UCSD-AML1 (cell line): ENCODE measurements at regions not wholly inside any gene's neighbourhood (a gene's known extent, or its start where the extent isn't known, plus 50 kb on each side); places are given as distances from the start of the nearest gene placed in this dataset.

ENCODE experiments used
- DNase-seq: peaks from one replicate; lab custom pipeline; 2025; ENCODE audit not compliant: unreplicated experiment; lab: John Stamatoyannopoulos, UW

DNA sequence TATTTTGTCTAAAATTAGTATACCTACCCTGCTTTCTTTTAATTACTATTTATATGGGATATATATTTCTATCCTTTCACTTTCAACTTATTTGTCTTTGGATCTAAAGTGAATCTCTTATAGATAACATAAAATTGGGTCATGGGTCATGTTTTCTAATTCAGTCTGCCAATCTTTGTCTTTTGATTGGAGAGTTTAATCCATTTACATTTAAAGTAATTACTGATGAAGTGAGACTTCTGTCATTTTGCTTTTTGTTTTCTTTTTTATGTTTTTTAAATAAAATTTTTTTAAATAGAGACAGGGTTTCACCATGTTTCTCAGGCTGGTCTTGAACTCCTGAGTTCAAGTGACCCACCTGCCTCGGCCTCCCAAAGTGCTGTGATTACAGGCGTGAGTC, 50.5 kb upstream of the PRDM1 start:
- DNase-seq: no peak

DNA sequence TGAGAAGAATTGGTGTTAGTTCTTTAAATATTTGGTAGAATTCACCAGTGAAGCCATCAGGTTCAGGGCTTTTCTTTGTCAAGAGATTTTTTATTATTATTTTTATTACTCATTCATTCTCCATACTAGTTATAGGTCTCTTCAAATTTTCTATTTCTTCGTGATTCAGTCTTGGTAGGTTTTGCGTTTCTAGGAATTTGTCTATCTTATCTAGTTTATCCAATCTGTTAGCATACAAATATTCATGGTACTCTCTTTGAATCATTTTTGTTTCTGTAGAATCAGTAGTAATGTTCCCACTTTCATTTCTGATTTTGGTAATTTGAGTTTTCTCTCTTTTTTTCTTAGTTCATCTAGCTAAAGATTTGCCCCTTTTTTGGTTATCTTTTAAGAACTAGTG, 52.3 kb upstream of the PRDM1 start:
- DNase-seq: no peak

DNA sequence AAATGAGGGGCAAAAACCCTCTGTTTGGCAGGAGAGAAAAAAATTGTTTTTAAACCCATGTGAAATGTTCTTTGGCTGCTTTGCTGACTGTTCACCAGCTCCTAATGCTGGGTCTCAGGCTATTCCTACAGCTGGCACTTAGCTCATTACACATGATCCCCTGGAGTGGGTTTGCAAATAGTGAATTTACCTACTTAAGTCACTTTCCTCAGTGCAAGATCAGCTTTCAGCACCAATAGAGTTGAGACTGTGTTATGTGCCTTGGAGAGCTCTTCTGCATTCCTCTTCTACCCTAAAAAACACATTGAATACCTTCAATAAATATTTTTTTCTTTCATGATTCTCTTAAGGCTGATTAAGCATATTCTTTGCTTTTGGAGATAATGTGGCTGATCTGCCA, 58.4 kb upstream of the PRDM1 start:
- DNase-seq: no peak

DNA sequence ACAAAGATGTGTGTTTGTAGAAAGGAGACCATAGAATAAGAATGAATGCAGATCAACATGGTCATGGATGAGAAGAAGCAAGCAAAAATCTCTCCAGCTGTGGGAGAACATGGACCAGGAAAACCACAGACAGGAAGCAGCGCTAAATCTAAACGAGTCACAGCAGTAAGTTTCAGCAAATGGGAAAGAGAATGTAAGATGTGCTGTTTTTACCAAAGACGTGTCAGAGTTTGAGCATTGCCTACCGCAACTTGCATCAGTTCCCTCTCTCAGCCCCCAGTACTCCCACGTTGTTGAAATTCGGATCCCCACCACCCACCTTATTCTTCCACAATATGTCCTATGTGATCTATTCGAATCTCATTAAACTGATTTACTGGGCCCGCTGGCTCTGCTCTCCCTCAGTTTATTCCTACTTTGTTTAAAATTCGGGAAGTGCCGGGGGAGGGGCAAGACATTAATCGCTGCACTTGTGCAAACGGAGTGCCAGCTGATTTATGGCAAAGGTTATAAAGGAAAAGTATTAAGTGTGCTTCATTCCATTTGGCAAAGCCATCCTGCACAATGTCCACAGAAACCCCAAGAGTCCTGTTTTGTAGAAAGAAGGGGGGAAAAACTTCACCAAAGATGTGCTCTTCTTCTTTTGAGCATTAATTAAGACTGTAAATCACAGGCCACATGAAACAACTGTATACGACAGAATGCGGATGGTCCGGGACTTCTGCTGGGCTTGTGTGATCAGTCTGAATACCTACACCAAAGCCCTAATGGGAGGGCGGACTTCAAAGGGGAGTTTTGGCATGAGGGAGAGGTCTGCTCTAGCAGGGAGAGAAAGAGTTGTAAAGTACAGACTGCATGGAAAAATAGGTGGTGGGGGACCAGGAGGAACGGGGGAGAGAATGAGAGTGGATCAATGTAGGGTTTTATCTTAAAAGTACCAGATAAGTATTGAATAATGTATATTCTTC, 59.1 kb upstream of the PRDM1 start:
- no peak for DNase-seq

DNA sequence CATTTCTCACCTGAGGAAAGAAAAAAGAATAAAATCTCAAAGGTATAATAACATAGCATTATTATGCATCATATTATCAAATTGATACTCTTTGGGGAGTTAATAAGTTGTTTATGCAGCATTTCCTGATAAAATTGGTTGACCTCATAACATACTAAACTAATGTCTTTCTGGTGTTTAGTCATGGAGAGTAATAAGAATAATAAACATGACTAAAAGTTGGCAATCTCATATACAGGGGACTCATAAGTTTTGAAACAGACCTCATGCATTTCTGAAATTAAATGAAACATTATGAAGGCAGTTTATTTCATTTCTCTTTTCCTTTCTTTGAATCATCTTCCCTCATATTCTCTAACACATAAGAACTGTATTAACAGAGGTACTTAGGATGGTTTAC, 60.5 kb upstream of the PRDM1 start:
- DNase-seq: no peak

DNA sequence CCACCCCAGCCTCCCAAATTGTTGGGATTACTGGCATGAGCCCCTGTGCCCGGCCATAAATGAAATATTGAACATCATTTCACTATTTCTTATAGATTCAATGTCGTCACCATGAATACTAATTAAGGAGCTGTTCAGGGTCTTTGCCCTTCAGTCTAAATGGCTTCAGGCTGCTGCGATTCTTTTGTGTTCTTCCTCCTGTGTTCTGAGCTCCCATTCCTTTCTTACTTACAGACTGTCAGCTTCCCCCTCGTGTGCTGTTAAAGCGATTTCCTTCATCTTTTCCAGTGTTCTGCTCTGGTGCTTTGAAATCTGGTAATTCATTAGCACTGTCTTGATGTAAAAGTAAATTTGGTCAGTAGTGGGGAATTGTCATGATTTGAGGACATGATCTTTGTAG, 63.3 kb upstream of the PRDM1 start:
- DNase-seq: no peak

DNA sequence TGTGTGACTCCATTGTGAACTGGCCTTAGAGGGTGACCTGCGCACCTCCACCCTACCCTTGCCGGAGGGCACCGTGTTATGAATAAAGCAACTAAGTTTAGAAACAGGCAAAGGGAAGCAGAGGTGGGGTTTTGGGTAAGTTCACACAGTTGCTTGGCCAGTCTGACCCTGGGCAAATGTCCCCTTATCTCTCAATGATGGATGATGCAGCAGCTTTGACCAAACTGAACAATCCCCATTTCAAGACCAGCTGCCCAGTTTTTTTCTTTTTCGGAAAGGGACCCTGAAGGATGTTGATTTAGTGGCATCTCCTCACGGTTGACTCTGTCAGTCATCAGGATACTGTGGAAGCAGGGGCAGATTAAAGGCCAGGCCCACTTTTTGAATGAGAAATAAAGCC, 68.7 kb upstream of the PRDM1 start:
- no peak for DNase-seq

DNA sequence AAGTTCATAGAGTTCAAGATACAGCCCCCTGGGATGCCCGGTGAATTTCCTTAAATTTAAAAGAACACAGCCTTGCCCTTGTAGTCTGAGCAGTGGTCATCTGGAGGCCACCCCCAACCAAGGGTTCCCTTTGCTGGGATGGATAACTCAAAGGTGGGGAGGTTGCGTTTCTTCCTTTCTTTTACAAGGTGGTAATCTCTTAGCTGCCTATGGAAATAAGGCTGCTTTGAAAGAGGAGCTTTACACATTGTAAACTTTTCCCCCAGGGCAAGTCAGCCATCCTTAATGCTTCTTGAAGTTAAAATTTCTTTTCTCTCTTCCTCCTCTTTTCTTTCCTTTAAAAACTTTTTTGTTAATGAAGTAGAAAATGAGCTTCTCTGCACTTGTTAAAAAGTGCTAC, 71.2 kb upstream of the PRDM1 start:
- DNase-seq: no peak

DNA sequence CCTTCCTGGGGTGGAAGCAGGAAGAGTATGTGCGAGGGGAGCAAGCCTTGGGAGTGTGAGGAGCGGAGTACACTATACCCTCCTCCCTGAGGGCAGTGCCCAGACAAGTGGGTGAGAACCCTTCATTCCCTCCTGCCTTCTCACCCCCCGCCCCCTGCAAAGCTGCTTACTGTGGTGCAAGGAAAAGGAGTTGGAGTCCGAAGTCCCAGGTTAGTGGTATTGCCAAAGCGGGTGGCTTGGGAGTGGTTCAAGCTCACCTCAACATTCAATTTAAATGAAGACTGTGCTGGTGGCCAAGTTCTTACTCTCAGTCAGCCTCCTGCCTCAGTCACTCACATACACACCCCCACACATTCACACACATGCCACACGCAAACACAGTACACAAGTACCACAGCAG, 74.7 kb upstream of the PRDM1 start:
- DNase-seq: no peak

DNA sequence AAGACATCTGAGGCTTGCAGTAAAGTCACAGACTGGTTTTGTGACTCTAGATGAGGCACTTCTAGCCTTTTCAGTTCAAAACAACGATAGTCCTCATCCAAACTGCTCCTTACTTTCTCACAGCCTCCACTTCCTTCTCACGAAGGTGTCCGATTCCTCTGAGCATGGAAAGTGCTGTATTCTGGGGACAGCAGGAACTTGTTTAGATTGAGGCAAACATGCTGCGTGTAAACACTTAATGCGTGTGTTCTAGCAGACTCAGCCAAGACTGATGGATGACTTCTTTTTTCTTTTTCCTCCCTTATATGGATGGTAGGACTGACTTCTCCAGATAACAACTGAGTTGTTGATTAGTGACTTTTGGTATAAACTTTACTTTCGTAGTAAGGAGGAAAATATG, 80.2 kb upstream of the PRDM1 start:
- no peak for DNase-seq

DNA sequence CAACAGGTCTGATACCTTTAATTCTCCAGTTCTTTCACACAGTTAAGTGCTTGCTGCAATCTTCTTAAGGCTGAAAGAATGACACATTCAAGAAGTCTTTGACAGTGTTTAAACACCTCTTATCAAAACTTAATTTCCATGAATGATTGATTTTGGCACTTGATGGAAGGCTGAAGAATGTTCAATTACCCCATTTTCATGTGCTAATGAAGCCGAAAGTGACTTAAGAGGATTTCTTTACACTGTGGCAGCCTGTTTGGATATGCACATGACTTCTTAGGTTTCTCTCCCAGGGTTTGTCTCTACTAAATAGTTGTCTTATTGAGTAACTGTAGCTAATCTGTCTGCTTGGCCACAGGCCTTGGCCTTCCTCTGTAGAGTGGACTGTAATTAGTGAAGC, 81.1 kb upstream of the PRDM1 start:
- DNase-seq: no peak

DNA sequence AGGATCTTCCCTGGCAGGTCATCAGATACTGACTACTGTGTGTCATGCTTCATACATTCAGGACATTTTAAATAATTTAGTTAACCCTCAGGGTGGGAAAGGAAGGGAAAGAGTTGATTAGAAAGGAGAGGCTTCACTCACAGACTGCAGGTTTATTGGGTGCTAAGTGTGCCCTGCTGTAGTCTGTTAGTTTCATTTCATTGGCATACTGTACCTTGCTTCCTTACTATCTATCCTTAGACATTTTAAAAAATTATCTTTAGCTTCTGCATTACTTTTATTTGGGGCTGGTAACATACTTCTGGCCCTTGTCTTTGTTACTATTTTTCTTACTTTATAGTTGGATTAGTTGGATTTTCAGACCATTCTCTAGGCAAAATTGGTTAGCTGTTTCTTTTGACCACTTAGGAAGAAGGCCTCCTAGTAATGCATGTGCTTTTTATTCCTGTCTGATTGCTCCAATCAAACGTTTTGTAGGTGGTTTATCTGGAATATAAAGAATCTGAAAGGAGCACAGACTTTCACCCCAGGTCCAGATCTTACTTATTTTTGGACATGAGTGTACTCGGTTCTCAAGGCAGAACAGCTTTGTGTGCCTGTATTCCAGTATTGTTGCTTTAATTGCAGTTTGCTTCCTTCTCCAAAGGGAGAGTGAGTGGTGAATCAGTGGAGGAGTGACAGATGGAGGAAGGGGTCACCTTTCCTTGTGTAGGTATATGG, 82.7 kb upstream of the PRDM1 start:
- no peak for DNase-seq

DNA sequence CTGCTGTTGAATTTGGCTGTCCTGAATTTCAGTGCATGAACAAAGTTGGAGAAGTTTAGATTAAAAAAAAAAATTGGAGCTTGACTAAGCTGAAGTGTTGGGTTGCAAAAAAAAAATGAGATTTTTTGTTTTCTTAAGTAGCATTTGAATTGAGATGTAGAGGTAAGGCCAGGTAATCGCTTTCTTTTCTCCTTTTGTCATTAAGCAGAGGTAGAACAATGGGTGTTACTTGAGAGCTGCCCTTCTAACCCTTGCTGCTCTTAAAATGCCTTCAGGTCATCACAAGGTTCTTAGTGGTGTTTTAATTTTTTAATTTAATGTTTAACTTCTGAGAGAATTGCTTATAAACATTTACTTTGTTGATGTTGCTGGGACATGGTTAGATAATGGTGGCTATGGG, 84.1 kb upstream of the PRDM1 start:
- DNase-seq: no peak

DNA sequence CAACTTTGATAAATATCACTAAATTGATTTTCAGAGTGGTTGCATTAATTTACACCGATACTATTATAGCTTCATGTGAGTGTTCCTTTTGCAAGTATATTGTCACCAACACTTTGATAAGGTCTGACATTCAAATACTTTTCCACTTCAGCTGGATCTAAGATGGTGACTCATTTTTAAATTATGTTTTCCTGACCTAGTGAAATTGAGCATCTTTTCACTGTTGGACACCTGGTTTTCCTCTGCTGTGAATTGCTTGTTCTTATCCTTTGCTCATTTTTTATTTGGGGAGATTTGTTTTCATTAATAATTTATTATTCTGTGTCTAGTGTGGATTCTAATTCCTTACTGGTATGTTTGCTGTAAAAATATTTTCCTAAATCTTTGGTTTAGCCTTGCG, 85.2 kb upstream of the PRDM1 start:
- no peak for DNase-seq

DNA sequence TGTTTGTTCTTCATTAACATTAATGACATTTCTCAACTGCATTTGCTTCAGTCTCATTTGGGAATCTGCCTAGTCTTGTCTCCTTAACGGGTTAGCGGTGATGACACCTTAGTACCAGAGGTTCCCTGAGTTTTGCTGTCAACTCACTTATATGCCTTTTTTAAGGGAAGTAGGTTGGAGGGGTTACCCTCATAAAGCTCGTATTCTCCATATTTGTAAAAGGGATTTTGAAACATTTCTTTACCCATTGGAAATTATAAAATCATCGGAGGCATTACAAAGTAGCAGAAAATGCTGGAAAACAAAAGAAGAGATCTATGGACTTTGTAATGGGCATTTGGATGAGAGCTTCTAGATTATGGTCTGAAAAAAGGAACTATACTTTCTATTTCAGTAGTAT, 88.7 kb upstream of the PRDM1 start:
- DNase-seq: no peak

DNA sequence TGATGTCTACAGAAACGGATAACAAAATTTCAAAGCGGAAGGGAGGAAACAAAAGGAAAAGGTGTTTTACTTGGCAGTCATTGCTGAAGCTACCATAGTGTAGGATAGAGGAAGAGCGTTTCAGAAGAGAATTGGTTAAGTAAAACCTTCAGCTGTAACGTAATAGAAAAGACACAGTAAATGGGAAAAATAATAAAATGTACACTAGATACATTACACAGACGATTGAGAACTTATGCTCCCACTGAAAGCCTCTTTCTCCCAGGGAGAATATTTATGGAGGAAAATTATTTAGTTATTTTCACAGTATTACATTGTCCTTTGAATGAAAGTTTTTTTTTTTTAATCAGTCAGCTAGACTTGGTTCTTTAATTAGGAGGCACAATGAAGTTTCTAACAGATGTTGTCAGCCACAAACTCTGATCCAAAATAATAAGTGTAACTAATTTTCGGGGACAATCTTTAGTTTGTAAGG, 90.7 kb upstream of the PRDM1 start:
- DNase-seq: no peak

DNA sequence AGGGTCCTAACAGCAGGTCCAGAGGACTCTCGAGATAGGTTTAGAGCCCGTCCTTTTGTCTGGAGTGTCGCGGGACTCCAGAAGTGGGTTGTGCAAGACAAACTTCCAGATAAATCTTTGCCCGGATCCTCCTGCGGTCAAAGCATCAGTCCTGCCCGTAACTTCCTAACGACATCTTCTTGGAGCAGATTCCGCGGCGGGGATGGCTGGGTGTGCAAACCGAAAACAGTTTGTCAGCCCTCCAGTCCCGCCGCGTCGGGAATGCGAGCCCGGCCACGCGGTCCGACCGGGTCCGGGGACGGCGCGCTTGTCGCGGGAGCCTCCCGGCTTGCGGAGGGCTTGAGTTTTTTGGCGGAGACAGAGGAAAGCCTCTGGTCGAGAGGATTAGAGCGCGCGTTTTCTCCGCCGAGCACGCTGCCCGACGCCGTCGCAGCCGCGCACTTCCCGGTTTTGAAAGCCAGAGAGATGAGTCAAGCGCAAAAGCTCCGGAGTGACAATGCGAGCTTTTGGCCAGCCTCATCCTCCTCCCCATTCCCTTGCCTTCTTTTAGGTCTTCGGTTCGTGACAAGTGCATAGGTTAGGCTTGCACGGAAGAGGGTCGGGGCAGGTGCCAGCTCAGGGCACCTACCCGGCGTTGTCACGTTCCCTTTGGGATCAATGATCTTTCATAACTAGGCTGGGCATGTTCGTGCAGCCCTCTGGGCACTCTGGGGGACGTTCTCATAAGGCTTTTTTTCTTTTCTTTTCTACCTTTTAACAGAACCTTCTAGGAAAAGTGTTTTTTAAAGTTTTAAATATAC, 91.3 kb upstream of the PRDM1 start:
- peak; percentile 30 for DNase-seq

DNA sequence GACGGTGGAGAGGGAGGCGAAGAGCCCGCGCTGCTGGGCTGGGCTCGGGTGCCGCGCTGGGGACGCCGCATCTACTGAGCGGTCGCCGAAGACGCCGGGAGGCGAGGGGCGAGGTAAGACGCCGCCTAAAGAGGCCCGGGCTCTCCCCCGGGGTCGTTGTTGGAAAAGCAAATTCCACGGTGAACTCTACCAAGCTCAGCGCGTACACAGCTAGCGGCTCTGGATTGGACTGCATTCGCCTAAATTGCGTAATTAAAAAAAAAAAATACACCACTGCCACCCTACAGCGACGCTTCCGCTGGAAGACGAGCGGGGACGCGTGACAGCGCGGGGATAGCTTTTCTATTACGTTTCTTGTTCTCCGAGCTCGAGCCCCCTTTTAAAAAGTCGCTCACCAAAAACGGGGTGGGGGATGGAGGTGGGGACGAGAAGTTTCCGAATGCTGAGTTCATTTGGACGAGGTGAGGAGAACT, 92.0 kb upstream of the PRDM1 start:
- no peak for DNase-seq

DNA sequence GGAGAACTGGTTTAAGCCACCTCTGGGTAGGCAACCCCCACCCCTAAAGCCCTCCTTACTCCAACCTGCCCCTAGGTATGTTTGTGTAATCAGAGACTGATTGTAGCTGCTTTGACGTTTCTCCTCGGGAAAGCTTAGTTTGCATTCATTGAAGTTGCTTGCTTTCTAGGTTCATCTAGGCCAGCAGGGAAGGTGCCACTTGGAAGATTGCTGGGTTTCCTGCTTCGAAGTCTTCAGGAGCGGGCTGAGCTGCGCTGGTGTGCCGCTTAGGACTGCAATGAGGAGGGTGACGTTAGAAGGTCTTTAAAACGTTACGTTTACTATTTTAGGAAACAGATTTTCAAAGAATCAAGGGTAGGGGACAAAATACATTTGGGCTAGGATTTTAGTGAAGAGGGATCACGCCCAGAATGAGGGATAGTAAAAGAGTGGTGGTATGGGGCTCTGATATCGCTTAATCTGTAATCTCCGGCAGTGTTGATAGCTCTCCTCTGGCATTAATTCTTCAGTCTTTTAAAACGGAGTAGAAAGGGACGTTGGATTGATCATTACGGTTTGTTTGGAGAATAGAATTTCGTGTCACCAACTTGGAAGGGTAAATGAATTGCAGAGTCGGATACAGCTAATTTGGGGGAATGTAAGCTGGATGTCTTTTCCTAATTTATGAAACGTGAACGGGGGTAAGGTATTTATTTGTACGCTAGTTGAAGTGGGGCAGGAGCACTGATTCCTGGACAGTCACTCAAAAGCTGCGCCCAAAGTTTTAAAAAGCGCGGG, 92.6 kb upstream of the PRDM1 start:
- no peak for DNase-seq

DNA sequence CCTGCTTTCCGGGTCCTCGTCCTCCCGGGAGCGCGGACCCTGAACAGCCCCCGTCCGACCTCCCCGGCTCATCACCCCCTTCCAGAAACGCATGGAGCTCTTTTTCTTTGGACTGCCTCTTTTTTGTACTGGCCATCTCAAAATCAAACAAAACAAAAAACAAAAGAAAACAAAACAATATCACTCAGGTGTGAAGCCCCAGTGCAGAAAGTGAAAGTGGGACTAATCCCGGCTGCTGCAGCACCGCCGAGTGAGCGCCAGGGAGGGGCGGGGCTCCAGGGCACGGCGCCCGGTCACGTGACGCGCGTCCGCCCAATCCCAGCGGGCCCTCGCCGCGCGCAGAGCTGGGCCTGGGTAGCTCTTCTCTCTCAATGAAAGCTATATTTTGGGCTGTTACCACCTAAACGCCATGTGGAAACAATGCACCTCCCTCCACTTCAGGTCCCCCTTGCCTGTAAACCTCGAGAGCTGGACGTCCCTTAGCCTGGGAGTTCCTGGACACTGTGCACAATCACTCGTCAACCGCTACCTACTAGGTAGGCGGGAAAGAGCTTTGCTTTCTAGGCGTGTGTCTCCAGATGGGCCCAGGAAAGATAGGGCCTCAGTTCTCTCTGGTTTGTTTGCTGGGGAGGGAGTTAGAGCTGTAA, 93.7 kb upstream of the PRDM1 start:
- DNase-seq: peak; percentile 75
